DMS114 treated with DMSO at 0.1 percent for 48 hours (cell line): ENCODE measurements at regions not wholly inside any gene's neighbourhood (a gene's known extent, or its start where the extent isn't known, plus 50 kb on each side); places are given as distances from the start of the nearest gene placed in this dataset.

Experiments
- DNase-seq: peaks from one replicate; lab custom pipeline; 2025; ENCODE audit not compliant: unreplicated experiment; lab: John Stamatoyannopoulos, UW

- no peak for DNase-seq
These were observed 82.9 kb downstream of the ELOVL4 start for GRCh38 chr6:79864421-79864820.

GRCh38 chr6:79864001-79864400 lies 83.4 kb downstream of the ELOVL4 start:
- DNase-seq: no peak

GRCh38 chr6:79863566-79863965 lies 83.8 kb downstream of the ELOVL4 start:
- no peak for DNase-seq

- DNase-seq: no peak
These were observed 84.6 kb downstream of the ELOVL4 start for GRCh38 chr6:79862711-79863110.

GRCh38 chr6:79862126-79862525 lies 85.2 kb downstream of the ELOVL4 start:
- no peak for DNase-seq

GRCh38 chr6:79861023-79861422 lies 86.3 kb downstream of the ELOVL4 start:
- no peak for DNase-seq

GRCh38 chr6:79847426-79847825 lies 99.9 kb downstream of the ELOVL4 start:
- no peak for DNase-seq

GRCh38 chr6:79842376-79843040 lies 104.8 kb downstream of the ELOVL4 start:
- DNase-seq: no peak

- no peak for DNase-seq
These were observed 105.6 kb downstream of the ELOVL4 start for GRCh38 chr6:79841577-79842375.

GRCh38 chr6:79838851-79839250 lies 108.5 kb downstream of the ELOVL4 start:
- no peak for DNase-seq

- DNase-seq: no peak
These were observed 113.4 kb downstream of the ELOVL4 start for GRCh38 chr6:79833964-79834284.

- no peak for DNase-seq
These were observed 113.9 kb downstream of the ELOVL4 start for GRCh38 chr6:79833264-79833963.

GRCh38 chr6:79832723-79833122 lies 114.6 kb downstream of the ELOVL4 start:
- no peak for DNase-seq

GRCh38 chr6:79824202-79824601 lies 123.2 kb downstream of the ELOVL4 start:
- DNase-seq: no peak

GRCh38 chr6:79821859-79822258 lies 125.5 kb downstream of the ELOVL4 start:
- no peak for DNase-seq

GRCh38 chr6:79818471-79818870 lies 128.9 kb downstream of the ELOVL4 start:
- no peak for DNase-seq

- no peak for DNase-seq
These were observed 132.4 kb downstream of the ELOVL4 start for GRCh38 chr6:79814940-79815339.

GRCh38 chr6:79813854-79814709 lies 133.3 kb downstream of the ELOVL4 start:
- DNase-seq: peak; percentile 29

- DNase-seq: no peak
These were observed 134.1 kb downstream of the ELOVL4 start for GRCh38 chr6:79813143-79813850.

GRCh38 chr6:79812195-79812594 lies 135.2 kb downstream of the ELOVL4 start:
- DNase-seq: no peak

GRCh38 chr6:79810871-79811270 lies 136.5 kb downstream of the ELOVL4 start:
- no peak for DNase-seq
